Fibroblast of lung (primary cell): ENCODE measurements at regions not wholly inside any gene's neighbourhood (a gene's known extent, or its start where the extent isn't known, plus 50 kb on each side); places are given as distances from the start of the nearest gene placed in this dataset.
"Not testable (repeated sequence)": the region's sequence is repeated elsewhere in the genome, so short reads cannot be mapped to it uniquely, and the experiment has no call there.

Experiments
- DNase-seq, 2 donors: peaks; one replicate each; pipeline versions ENCODE4 v3.0.0 to v3.0.0-alpha.2; 2010; ENCODE audit warnings: low read depth in 2 of 2
- H2AFZ ChIP-seq: 2 replicates; pipeline ENCODE4 v1.5.1; 2012; ENCODE audit warnings: low read length, control low read depth, inconsistent platforms
- H3K27ac ChIP-seq: 2 replicates; pipeline ENCODE4 v1.5.1; 2011; ENCODE audit warnings: low read length, control low read depth; ENCODE audit not compliant: insufficient read depth
- H3K27me3 ChIP-seq: 2 replicates; pipeline ENCODE4 v1.5.1; 2011; ENCODE audit warnings: mild to moderate bottlenecking, low read length; ENCODE audit not compliant: control insufficient read depth, insufficient read depth
- H3K36me3 ChIP-seq: 2 replicates; pipeline ENCODE4 v1.5.1; 2011; ENCODE audit warnings: low read length; ENCODE audit not compliant: control insufficient read depth, insufficient read depth
- H3K4me1 ChIP-seq: 2 replicates; pipeline ENCODE4 v1.5.1; 2011; ENCODE audit warnings: low read length; ENCODE audit not compliant: control insufficient read depth, insufficient read depth; ENCODE audit errors: extremely low read depth
- H3K4me2 ChIP-seq: 2 replicates; pipeline ENCODE4 v1.5.1; 2011; ENCODE audit warnings: low read length, control low read depth; ENCODE audit not compliant: insufficient read depth; ENCODE audit errors: extremely low read depth
- H3K4me3 ChIP-seq, 4 experiments: fragments of 200-600 bp in 1 of 4; sonication (generic) in 1 of 4; replicated peaks in 1 of 4; 2 replicates each; pipeline ENCODE4 v1.5.1; 2011 to 2016; ENCODE audit warnings: low read length in 4 of 4, low read depth in 3 of 4, mild to moderate bottlenecking in 3 of 4, control low read depth in 2 of 4, inconsistent platforms in 1 of 4, mixed read lengths in 1 of 4; ENCODE audit not compliant: insufficient read depth in 1 of 4; ENCODE audit errors: control extremely low read depth in 1 of 4
- H3K79me2 ChIP-seq: 2 replicates; pipeline ENCODE4 v1.5.1; 2012; ENCODE audit warnings: mild to moderate bottlenecking, low read length, inconsistent platforms; ENCODE audit not compliant: control insufficient read depth, insufficient read depth
- H3K9ac ChIP-seq: 2 replicates; pipeline ENCODE4 v1.5.1; 2011; ENCODE audit warnings: mild to moderate bottlenecking, low read length, control low read depth; ENCODE audit not compliant: insufficient read depth
- H3K9me3 ChIP-seq: 2 replicates; pipeline ENCODE4 v1.5.1; 2012; ENCODE audit warnings: low read depth, low read length; ENCODE audit not compliant: control insufficient read depth, insufficient read depth
- H4K20me1 ChIP-seq: 2 replicates; pipeline ENCODE4 v1.5.1; 2011; ENCODE audit warnings: low read length; ENCODE audit not compliant: control insufficient read depth, insufficient read depth; ENCODE audit errors: extremely low read depth
- CTCF ChIP-seq, 2 donors: IDR thresholded peaks in 1 of 2; conservative IDR thresholded peaks in 1 of 2; 1 replicate in 1 of 2; 2 replicates in 1 of 2; pipeline ENCODE4 v1.5.1; 2011 to 2012; ENCODE audit warnings: low read length in 2 of 2, control low read depth in 1 of 2, inconsistent platforms in 1 of 2, low read depth in 1 of 2, mild to moderate bottlenecking in 1 of 2
- EZH2 ChIP-seq: IDR thresholded peaks from 2 replicates; pipeline ENCODE4 v1.5.1; 2012; ENCODE audit warnings: low read length, control low read depth, mild to moderate bottlenecking; ENCODE audit errors: missing control alignments

- H3K27me3 ChIP-seq, result no peaks in the 10 kb centered on the region
- no peaks in the 10 kb centered on the region for H3K4me1 ChIP-seq
- no peaks in the 10 kb centered on the region for H3K79me2 ChIP-seq
- H3K4me3 ChIP-seq, result no peak overlapping the region
- no peak overlapping the region for H3K4me2 ChIP-seq
- H4K20me1 ChIP-seq, result no peaks in the 10 kb centered on the region
- H3K27ac ChIP-seq, result no peak overlapping the region
- no peaks in the 10 kb centered on the region for H3K9me3 ChIP-seq
- no peak overlapping the region for H3K9ac ChIP-seq
- TF ChIP-seq EZH2 (no peak), CTCF (conservative IDR thresholded peaks at IDR 0.05 in 1 of 2, IDR thresholded peaks at IDR 0.05 in 1 of 2; ENCODE audit: low read depth in 1 of 2, low read length in 2 of 2) (no peak)
- H3K36me3 ChIP-seq, result no peaks in the 10 kb centered on the region
- DNase-seq, result no peak
- no peak overlapping the region for H2AFZ ChIP-seq
Observed at GRCh38 chrX:94288972-94289371, 615.0 kb downstream of the FAM133A start.

GRCh38 chrX:94302446-94302845, 628.4 kb downstream of the FAM133A start:
- Histone ChIP-seq H3K27ac (no peak overlapping the region), H2AFZ (no peak overlapping the region), H3K4me2 (no peak overlapping the region), H3K9me3 (no peaks in the 10 kb centered on the region), H3K4me1 (no peaks in the 10 kb centered on the region), H3K36me3 (no peaks in the 10 kb centered on the region), H3K79me2 (no peaks in the 10 kb centered on the region), H3K4me3 (no peak overlapping the region), H3K27me3 (no peaks in the 10 kb centered on the region), H3K9ac (no peak overlapping the region), H4K20me1 (no peaks in the 10 kb centered on the region)
- DNase-seq, result no peak
- TF ChIP-seq CTCF (conservative IDR thresholded peaks at IDR 0.05 in 1 of 2, IDR thresholded peaks at IDR 0.05 in 1 of 2; ENCODE audit: low read depth in 1 of 2, low read length in 2 of 2) (no peak), EZH2 (no peak)

GRCh38 chrX:94329182-94329581, 655.2 kb downstream of the FAM133A start:
- TF ChIP-seq EZH2 (no peak), CTCF (conservative IDR thresholded peaks at IDR 0.05 in 1 of 2, IDR thresholded peaks at IDR 0.05 in 1 of 2; ENCODE audit: low read depth in 1 of 2, low read length in 2 of 2) (no peak)
- Histone ChIP-seq H4K20me1 (no peaks in the 10 kb centered on the region), H3K27ac (no peak overlapping the region), H2AFZ (no peak overlapping the region), H3K36me3 (no peaks in the 10 kb centered on the region), H3K4me1 (no peaks in the 10 kb centered on the region), H3K9ac (no peak overlapping the region), H3K9me3 (no peaks in the 10 kb centered on the region), H3K4me2 (no peak overlapping the region), H3K79me2 (no peaks in the 10 kb centered on the region), H3K27me3 (no peaks in the 10 kb centered on the region), H3K4me3 (no peak overlapping the region)
- no peak for DNase-seq

GRCh38 chrX:94341730-94342129, 667.7 kb downstream of the FAM133A start:
- H3K4me1 ChIP-seq, H3K27ac ChIP-seq, H3K79me2 ChIP-seq, H3K36me3 ChIP-seq, H3K4me3 ChIP-seq, H4K20me1 ChIP-seq, H3K27me3 ChIP-seq, H3K4me2 ChIP-seq, H3K9me3 ChIP-seq, DNase-seq, H2AFZ ChIP-seq, H3K9ac ChIP-seq: not testable (repeated sequence)
